ENCODE measurements at regions not wholly inside any gene's neighbourhood (a gene's known extent, or its start where the extent isn't known, plus 50 kb on each side); places are given as distances from the start of the nearest gene placed in this dataset.
A peak's percentile ranks its signal among the peaks of the same experiment; 100 is the strongest.
"Not testable (repeated sequence)": the region's sequence is repeated elsewhere in the genome, so short reads cannot be mapped to it uniquely, and the experiment has no call there.

- intact Hi-C loops (cut with micrococcal nuclease): no loop called here
- ATAC-seq: peak; percentile 64
Observed at GRCh38 chr16:86836503-86837129, 258.3 kb downstream of the FOXL1 start.

GRCh38 chr16:86843812-86844211 lies 265.5 kb downstream of the FOXL1 start:
- intact Hi-C loops (cut with micrococcal nuclease): no loop called here
- DNase-seq (no peak), ATAC-seq (no peak)

More at GRCh38 chr16:86836503-86837129, 258.3 kb downstream of the FOXL1 start:
- DNase-seq: no peak

- intact Hi-C loops (cut with micrococcal nuclease): no loop called here
- DNase-seq (no peak), ATAC-seq (no peak)
Observed at GRCh38 chr16:86844695-86845094, 266.3 kb downstream of the FOXL1 start.

- DNase-seq (no peak), ATAC-seq (no peak)
- intact Hi-C loops (cut with micrococcal nuclease): no loop called here
Observed at GRCh38 chr16:86846136-86846535, 267.8 kb downstream of the FOXL1 start.

- no peak for DNase-seq
- intact Hi-C loops (cut with micrococcal nuclease): no loop called here
- ATAC-seq: no peak
Observed at GRCh38 chr16:86848821-86849220, 270.5 kb downstream of the FOXL1 start.

GRCh38 chr16:86850670-86851069 lies 272.3 kb downstream of the FOXL1 start:
- intact Hi-C loops (cut with micrococcal nuclease): no loop called here
- DNase-seq (no peak), ATAC-seq (no peak)

- ATAC-seq (no peak), DNase-seq (no peak)
- intact Hi-C loops (cut with micrococcal nuclease): no loop called here
Observed at GRCh38 chr16:86852135-86852534, 273.8 kb downstream of the FOXL1 start.

GRCh38 chr16:86854058-86854621 lies 275.8 kb downstream of the FOXL1 start:
- ATAC-seq: peak; percentile 48
- intact Hi-C loops (cut with micrococcal nuclease): no loop called here

GRCh38 chr16:86854626-86855294 lies 276.4 kb downstream of the FOXL1 start:
- no peak for ATAC-seq
- no peak for DNase-seq
- intact Hi-C loops (cut with micrococcal nuclease): no loop called here

More at GRCh38 chr16:86854058-86854621, 275.8 kb downstream of the FOXL1 start:
- no peak for DNase-seq

- intact Hi-C loops (cut with micrococcal nuclease): no loop called here
- DNase-seq: no peak
- ATAC-seq: no peak
Observed at GRCh38 chr16:86856946-86857586, 278.7 kb downstream of the FOXL1 start.

GRCh38 chr16:86857807-86858206 lies 279.5 kb downstream of the FOXL1 start:
- intact Hi-C loops (cut with micrococcal nuclease): no loop called here
- no peak for DNase-seq
- ATAC-seq: no peak

- ATAC-seq: no peak
- intact Hi-C loops (cut with micrococcal nuclease): no loop called here
- no peak for DNase-seq
Observed at GRCh38 chr16:86858501-86858900, 280.2 kb downstream of the FOXL1 start.

GRCh38 chr16:86861270-86861858 lies 283.0 kb downstream of the FOXL1 start:
- intact Hi-C loops (cut with micrococcal nuclease); ATAC-seq; DNase-seq: not testable (repeated sequence)

GRCh38 chr16:86862595-86863280 lies 284.4 kb downstream of the FOXL1 start:
- DNase-seq (peak; percentile 48), ATAC-seq (no peak)
- intact Hi-C loops (cut with micrococcal nuclease): no loop called here

GRCh38 chr16:86863609-86864008 lies 285.3 kb downstream of the FOXL1 start:
- intact Hi-C loops (cut with micrococcal nuclease): no loop called here
- ATAC-seq: no peak
- DNase-seq: no peak

- no peak for ATAC-seq
- no peak for DNase-seq
- intact Hi-C loops (cut with micrococcal nuclease): no loop called here
Observed at GRCh38 chr16:86864586-86864985, 286.2 kb downstream of the FOXL1 start.

GRCh38 chr16:86865851-86866662 lies 287.7 kb downstream of the FOXL1 start:
- intact Hi-C loops (cut with micrococcal nuclease): no loop called here
- ATAC-seq (peak; percentile 97), DNase-seq (peak; percentile 94)

GRCh38 chr16:86866986-86867722 lies 288.8 kb downstream of the FOXL1 start:
- intact Hi-C loops (cut with micrococcal nuclease): no loop called here
- no peak for DNase-seq
- no peak for ATAC-seq

All from left ventricle myocardium superior (tissue), 1 donor.